ENCODE measurements at regions not wholly inside any gene's neighbourhood (a gene's known extent, or its start where the extent isn't known, plus 50 kb on each side); places are given as distances from the start of the nearest gene placed in this dataset.

- peaks cover 10% of the 10 kb centered on the region for H3K9me3 Mint-ChIP-seq
- peaks cover 13% of the 10 kb centered on the region for H3K27me3 Mint-ChIP-seq
- H3K4me1 Mint-ChIP-seq (ENCODE audit: low read depth), result peaks cover 21% of the 10 kb centered on the region
- H3K4me3 Mint-ChIP-seq, result no peak overlapping the region
- intact Hi-C loops (cut with micrococcal nuclease), result loop anchor here (10.0 kb wide), 1 partner anchor 441 kb away; no protein-coding TSS in a partner anchor
- peak overlapping the region; percentile 71 for H3K27ac Mint-ChIP-seq
- no peaks in the 10 kb centered on the region for H3K36me3 Mint-ChIP-seq (ENCODE audit: low read depth)
Measured at GRCh38 chr2:19785867-19786266, 115.9 kb downstream of the TTC32 start.

GRCh38 chr2:19785447-19785846 is 116.3 kb downstream of the TTC32 start:
- peaks cover 10% of the 10 kb centered on the region for H3K9me3 Mint-ChIP-seq
- no peak overlapping the region for H3K4me3 Mint-ChIP-seq
- peak overlapping the region; percentile 71 for H3K27ac Mint-ChIP-seq
- H3K4me1 Mint-ChIP-seq (ENCODE audit: low read depth), result peaks cover 21% of the 10 kb centered on the region
- H3K27me3 Mint-ChIP-seq, result peaks cover 13% of the 10 kb centered on the region
- intact Hi-C loops (cut with micrococcal nuclease), result loop anchor here (10.0 kb wide), 1 partner anchor 441 kb away; no protein-coding TSS in a partner anchor
- H3K36me3 Mint-ChIP-seq (ENCODE audit: low read depth), result no peaks in the 10 kb centered on the region

GRCh38 chr2:19784456-19784855 is 117.3 kb downstream of the TTC32 start:
- intact Hi-C loops (cut with micrococcal nuclease), result loop anchor here (10.0 kb wide), 1 partner anchor 440 kb away; no protein-coding TSS in a partner anchor
- peak overlapping the region; percentile 2 for H3K27ac Mint-ChIP-seq

GRCh38 chr2:19783935-19784334 is 117.8 kb downstream of the TTC32 start:
- H3K4me1 Mint-ChIP-seq (ENCODE audit: low read depth), result peaks cover 21% of the 10 kb centered on the region
- no peaks in the 10 kb centered on the region for H3K36me3 Mint-ChIP-seq (ENCODE audit: low read depth)
- no peak overlapping the region for H3K4me3 Mint-ChIP-seq
- intact Hi-C loops (cut with micrococcal nuclease), result loop anchor here (10.0 kb wide), 1 partner anchor 439 kb away; no protein-coding TSS in a partner anchor
- H3K27me3 Mint-ChIP-seq, result peaks cover 11% of the 10 kb centered on the region
- H3K9me3 Mint-ChIP-seq, result peaks cover 10% of the 10 kb centered on the region
- peak overlapping the region; percentile 2 for H3K27ac Mint-ChIP-seq

More at GRCh38 chr2:19784456-19784855, 117.3 kb downstream of the TTC32 start:
- Mint-ChIP-seq H3K4me3 (no peak overlapping the region), H3K36me3 (ENCODE audit: low read depth) (no peaks in the 10 kb centered on the region), H3K4me1 (ENCODE audit: low read depth) (peaks cover 21% of the 10 kb centered on the region), H3K27me3 (peaks cover 11% of the 10 kb centered on the region), H3K9me3 (peaks cover 10% of the 10 kb centered on the region)

- Mint-ChIP-seq H3K4me3 (no peak overlapping the region), H3K27me3 (peaks cover 19% of the 10 kb centered on the region), H3K36me3 (ENCODE audit: low read depth) (no peaks in the 10 kb centered on the region), H3K9me3 (no peaks in the 10 kb centered on the region), H3K4me1 (ENCODE audit: low read depth) (no peaks in the 10 kb centered on the region), H3K27ac (no peak overlapping the region)
- intact Hi-C loops (cut with micrococcal nuclease), result no loop called here
Measured at GRCh38 chr2:19776941-19777514, 124.8 kb downstream of the TTC32 start.

- intact Hi-C loops (cut with micrococcal nuclease), result no loop called here
- Mint-ChIP-seq H3K4me3 (no peak overlapping the region), H3K27me3 (peaks cover 13% of the 10 kb centered on the region), H3K9me3 (no peaks in the 10 kb centered on the region), H3K27ac (no peak overlapping the region), H3K4me1 (ENCODE audit: low read depth) (no peaks in the 10 kb centered on the region), H3K36me3 (ENCODE audit: low read depth) (no peaks in the 10 kb centered on the region)
Measured at GRCh38 chr2:19775838-19776237, 125.9 kb downstream of the TTC32 start.

- intact Hi-C loops (cut with micrococcal nuclease), result no loop called here
- Mint-ChIP-seq H3K27me3 (peaks cover 12% of the 10 kb centered on the region), H3K4me3 (no peak overlapping the region), H3K27ac (no peak overlapping the region), H3K4me1 (ENCODE audit: low read depth) (no peaks in the 10 kb centered on the region), H3K36me3 (ENCODE audit: low read depth) (no peaks in the 10 kb centered on the region), H3K9me3 (no peaks in the 10 kb centered on the region)
Measured at GRCh38 chr2:19775315-19775714, 126.5 kb downstream of the TTC32 start.

- intact Hi-C loops (cut with micrococcal nuclease), result no loop called here
- H3K4me1 Mint-ChIP-seq (ENCODE audit: low read depth), result no peaks in the 10 kb centered on the region
Measured at GRCh38 chr2:19774805-19775176, 127.0 kb downstream of the TTC32 start.

GRCh38 chr2:19772981-19773380 is 128.8 kb downstream of the TTC32 start:
- no peaks in the 10 kb centered on the region for H3K9me3 Mint-ChIP-seq
- no peaks in the 10 kb centered on the region for H3K36me3 Mint-ChIP-seq (ENCODE audit: low read depth)
- intact Hi-C loops (cut with micrococcal nuclease), result no loop called here
- no peak overlapping the region for H3K4me3 Mint-ChIP-seq
- peaks cover 3% of the 10 kb centered on the region for H3K27me3 Mint-ChIP-seq
- H3K4me1 Mint-ChIP-seq (ENCODE audit: low read depth), result no peaks in the 10 kb centered on the region
- no peak overlapping the region for H3K27ac Mint-ChIP-seq

More at GRCh38 chr2:19774805-19775176, 127.0 kb downstream of the TTC32 start:
- Mint-ChIP-seq H3K9me3 (no peaks in the 10 kb centered on the region), H3K27me3 (peaks cover 9% of the 10 kb centered on the region), H3K27ac (no peak overlapping the region), H3K36me3 (ENCODE audit: low read depth) (no peaks in the 10 kb centered on the region), H3K4me3 (no peak overlapping the region)

- Mint-ChIP-seq H3K4me3 (no peak overlapping the region), H3K36me3 (ENCODE audit: low read depth) (no peaks in the 10 kb centered on the region), H3K9me3 (no peaks in the 10 kb centered on the region), H3K4me1 (ENCODE audit: low read depth) (no peaks in the 10 kb centered on the region), H3K27me3 (peaks cover 5% of the 10 kb centered on the region), H3K27ac (no peak overlapping the region)
- intact Hi-C loops (cut with micrococcal nuclease), result loop anchor here (5.0 kb wide), 1 partner anchor 93 kb away; no protein-coding TSS in a partner anchor
Measured at GRCh38 chr2:19769513-19769912, 132.3 kb downstream of the TTC32 start.

- H3K27ac Mint-ChIP-seq, result no peak overlapping the region
- H3K9me3 Mint-ChIP-seq, result no peaks in the 10 kb centered on the region
- H3K4me1 Mint-ChIP-seq (ENCODE audit: low read depth), result no peaks in the 10 kb centered on the region
- H3K27me3 Mint-ChIP-seq, result peaks cover 4% of the 10 kb centered on the region
- H3K36me3 Mint-ChIP-seq (ENCODE audit: low read depth), result no peaks in the 10 kb centered on the region
- intact Hi-C loops (cut with micrococcal nuclease), result loop anchor here (5.0 kb wide), 1 partner anchor 94 kb away; no protein-coding TSS in a partner anchor
- H3K4me3 Mint-ChIP-seq, result no peak overlapping the region
Measured at GRCh38 chr2:19767899-19768298, 133.9 kb downstream of the TTC32 start.

GRCh38 chr2:19764998-19765397 is 136.8 kb downstream of the TTC32 start:
- H3K9me3 Mint-ChIP-seq, result no peaks in the 10 kb centered on the region
- H3K4me3 Mint-ChIP-seq, result no peak overlapping the region
- peaks cover 7% of the 10 kb centered on the region for H3K27me3 Mint-ChIP-seq

GRCh38 chr2:19763731-19764130 is 138.1 kb downstream of the TTC32 start:
- no peak overlapping the region for H3K27ac Mint-ChIP-seq
- intact Hi-C loops (cut with micrococcal nuclease), result no loop called here
- H3K4me1 Mint-ChIP-seq (ENCODE audit: low read depth), result no peaks in the 10 kb centered on the region
- H3K4me3 Mint-ChIP-seq, result no peak overlapping the region
- peaks cover 7% of the 10 kb centered on the region for H3K27me3 Mint-ChIP-seq
- H3K9me3 Mint-ChIP-seq, result no peaks in the 10 kb centered on the region
- H3K36me3 Mint-ChIP-seq (ENCODE audit: low read depth), result no peaks in the 10 kb centered on the region

More at GRCh38 chr2:19764998-19765397, 136.8 kb downstream of the TTC32 start:
- Mint-ChIP-seq H3K4me1 (ENCODE audit: low read depth) (no peaks in the 10 kb centered on the region), H3K36me3 (ENCODE audit: low read depth) (no peaks in the 10 kb centered on the region), H3K27ac (no peak overlapping the region)
- intact Hi-C loops (cut with micrococcal nuclease), result loop anchor here (5.0 kb wide), 1 partner anchor 97 kb away; no protein-coding TSS in a partner anchor

GRCh38 chr2:19762959-19763605 is 138.7 kb downstream of the TTC32 start:
- Mint-ChIP-seq H3K4me3 (no peak overlapping the region), H3K27ac (no peak overlapping the region), H3K4me1 (ENCODE audit: low read depth) (no peaks in the 10 kb centered on the region), H3K27me3 (peaks cover 7% of the 10 kb centered on the region), H3K9me3 (no peaks in the 10 kb centered on the region), H3K36me3 (ENCODE audit: low read depth) (no peaks in the 10 kb centered on the region)
- intact Hi-C loops (cut with micrococcal nuclease), result no loop called here
